SHP77 (cell line): ENCODE measurements at regions not wholly inside any gene's neighbourhood (a gene's known extent, or its start where the extent isn't known, plus 50 kb on each side); places are given as distances from the start of the nearest gene placed in this dataset.
"Not testable (repeated sequence)": the region's sequence is repeated elsewhere in the genome, so short reads cannot be mapped to it uniquely, and the experiment has no call there.

ENCODE experiments used
- DNase-seq, 2 experiments: peaks; one replicate each; lab custom pipeline; 2025; lab: John Stamatoyannopoulos, UW

GRCh38 chr9:134530724-134531123, 110.9 kb upstream of the COL5A1 start:
- DNase-seq: no peak

GRCh38 chr9:134531220-134531970, 110.2 kb upstream of the COL5A1 start:
- DNase-seq: no peak

- no peak for DNase-seq
Measured at GRCh38 chr9:134532084-134532483, 109.5 kb upstream of the COL5A1 start.

- not testable (repeated sequence) for DNase-seq
Measured at GRCh38 chr9:134532661-134533060, 108.9 kb upstream of the COL5A1 start.

- DNase-seq: no peak
Measured at GRCh38 chr9:134533850-134534588, 107.6 kb upstream of the COL5A1 start.

GRCh38 chr9:134534661-134535080, 106.9 kb upstream of the COL5A1 start:
- DNase-seq: no peak

GRCh38 chr9:134535171-134535570, 106.4 kb upstream of the COL5A1 start:
- no peak for DNase-seq

- no peak for DNase-seq
Measured at GRCh38 chr9:134536101-134536900, 105.3 kb upstream of the COL5A1 start.

GRCh38 chr9:134536931-134537330, 104.7 kb upstream of the COL5A1 start:
- no peak for DNase-seq

GRCh38 chr9:134537951-134538641, 103.5 kb upstream of the COL5A1 start:
- DNase-seq: no peak

GRCh38 chr9:134538856-134539566, 102.6 kb upstream of the COL5A1 start:
- DNase-seq: no peak

GRCh38 chr9:134539586-134540194, 101.9 kb upstream of the COL5A1 start:
- no peak for DNase-seq

GRCh38 chr9:134540276-134541096, 101.1 kb upstream of the COL5A1 start:
- DNase-seq: no peak

- no peak for DNase-seq
Measured at GRCh38 chr9:134541097-134541747, 100.4 kb upstream of the COL5A1 start.

GRCh38 chr9:134544388-134545214, 97.0 kb upstream of the COL5A1 start:
- no peak for DNase-seq

GRCh38 chr9:134545215-134545542, 96.4 kb upstream of the COL5A1 start:
- no peak for DNase-seq

- no peak for DNase-seq
Measured at GRCh38 chr9:134545543-134546245, 95.9 kb upstream of the COL5A1 start.

- no peak for DNase-seq
Measured at GRCh38 chr9:134546246-134546731, 95.3 kb upstream of the COL5A1 start.
